GM18498 (cell line): ENCODE measurements at regions not wholly inside any gene's neighbourhood (a gene's known extent, or its start where the extent isn't known, plus 50 kb on each side); places are given as distances from the start of the nearest gene placed in this dataset.
"Not testable (repeated sequence)": the region's sequence is repeated elsewhere in the genome, so short reads cannot be mapped to it uniquely, and the experiment has no call there.

ENCODE experiments used
- ATAC-seq: cut with Tn5 transposase; IDR thresholded peaks from one replicate; pipeline ENCODE4 v1.9.1; 2021; ENCODE audit warnings: mild to moderate bottlenecking, moderate library complexity; ENCODE audit not compliant: unreplicated experiment

DNA sequence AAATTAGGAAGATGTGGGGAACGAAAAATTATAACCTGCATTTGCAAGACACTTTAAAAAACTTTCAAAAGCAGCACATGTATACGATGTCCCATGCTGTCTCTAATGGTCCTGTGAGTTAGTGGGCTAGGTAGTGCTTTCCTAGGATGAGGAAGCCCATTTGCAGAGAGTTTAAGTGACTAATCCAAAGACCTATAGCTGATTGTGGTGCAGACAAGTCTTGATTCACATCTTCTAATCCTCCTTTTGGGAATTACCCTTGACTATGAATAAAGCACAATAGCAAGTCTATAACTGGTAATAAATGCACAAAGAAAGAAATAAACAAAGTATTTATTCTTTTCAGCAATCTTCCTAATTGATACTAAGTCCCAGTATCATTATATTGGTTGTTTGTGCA, 234.6 kb upstream of the FANCL start:
- no peak for ATAC-seq

- ATAC-seq, result no peak
Observed at GRCh38 chr2:58473165-58473564, 232.0 kb upstream of the FANCL start.

DNA sequence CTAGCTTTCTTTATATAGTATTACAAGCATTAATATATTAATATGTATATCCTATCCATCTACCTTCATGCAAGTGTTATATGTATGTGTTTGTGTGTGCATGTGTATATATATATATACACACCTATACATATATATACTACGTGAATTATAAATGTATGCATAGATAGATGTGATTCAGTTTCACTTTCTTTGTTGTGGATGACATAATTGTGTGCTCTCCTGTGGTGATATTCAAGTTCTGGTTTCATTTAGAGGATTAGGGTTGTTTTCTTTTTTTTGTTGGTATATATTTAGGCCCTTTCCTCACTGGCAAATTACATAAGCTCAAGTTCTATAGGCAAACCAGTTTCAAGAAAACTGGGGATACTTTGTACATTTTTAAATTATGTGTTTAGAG, 225.7 kb upstream of the FANCL start:
- peak; percentile 73 for ATAC-seq

DNA sequence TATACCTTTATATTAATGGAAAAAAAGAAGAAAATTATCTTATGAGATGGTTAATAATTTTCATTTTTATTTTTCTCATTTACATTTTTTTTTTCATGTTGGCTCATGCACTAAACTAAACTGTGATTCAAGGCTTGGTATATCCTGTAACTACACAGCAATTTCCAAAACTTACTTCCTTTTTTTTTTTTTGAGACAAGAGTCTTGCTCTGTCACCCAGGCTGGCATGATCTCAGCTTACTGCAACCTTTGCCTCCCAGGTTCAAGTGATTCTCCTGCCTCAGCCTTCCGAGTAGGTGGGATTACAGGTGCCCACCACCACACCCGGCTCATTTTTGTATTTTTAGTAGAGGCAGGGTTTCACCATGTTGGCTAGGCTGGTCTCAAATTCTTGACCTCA, 224.9 kb upstream of the FANCL start:
- not testable (repeated sequence) for ATAC-seq

DNA sequence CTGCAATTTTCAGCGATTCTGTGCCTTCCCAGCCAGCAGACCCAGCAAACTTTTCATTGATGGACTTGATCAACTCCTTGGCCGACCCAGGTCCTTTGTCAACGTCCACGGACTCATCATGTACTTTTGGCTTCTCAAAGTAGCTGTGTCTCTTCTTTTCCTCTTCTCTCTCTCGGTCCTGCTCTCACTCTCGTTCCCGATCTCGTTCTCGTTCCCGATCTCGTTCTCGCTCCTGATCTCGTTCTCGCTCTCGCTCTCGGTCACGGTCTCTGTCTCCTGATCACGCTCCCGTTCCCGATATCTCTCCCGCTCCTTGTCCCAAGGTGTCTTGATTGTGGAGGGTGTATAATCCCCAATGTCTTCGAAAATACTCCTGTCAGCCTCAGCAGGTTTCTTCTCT, 219.5 kb upstream of the FANCL start:
- ATAC-seq, result no peak

DNA sequence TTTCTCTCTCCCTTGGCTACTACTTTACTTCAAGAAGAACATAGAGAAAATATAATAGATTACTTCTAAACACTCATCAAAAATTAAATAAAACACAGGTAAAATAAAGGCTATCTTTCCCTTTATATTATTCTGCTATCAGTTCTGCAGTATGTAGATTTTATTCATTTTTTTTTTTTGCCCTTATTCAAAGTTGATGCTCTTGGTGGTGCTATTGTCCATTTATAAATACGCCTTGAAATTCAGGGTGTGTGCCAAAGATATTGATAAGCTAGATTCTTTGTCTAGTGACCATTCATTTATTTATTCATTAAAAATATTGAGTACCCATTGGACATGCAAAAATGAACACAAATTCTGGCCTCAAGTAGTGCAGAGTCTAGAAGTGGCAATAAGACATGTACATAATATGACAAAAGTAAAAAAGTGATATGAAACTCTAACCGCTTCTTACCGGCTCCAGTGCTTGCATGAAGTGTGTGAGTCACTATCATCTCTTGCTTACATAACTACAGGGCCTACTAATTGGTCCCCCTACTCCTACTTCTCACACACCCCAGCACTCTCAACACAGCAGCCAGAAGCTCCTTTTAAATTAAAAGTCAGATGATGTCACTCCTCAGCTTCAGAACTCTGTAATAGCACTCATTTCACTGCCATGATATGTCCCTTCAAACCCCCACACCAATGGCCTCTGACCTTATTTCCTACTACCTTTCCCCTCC, 208.3 kb upstream of the FANCL start:
- ATAC-seq, result peak; percentile 92

DNA sequence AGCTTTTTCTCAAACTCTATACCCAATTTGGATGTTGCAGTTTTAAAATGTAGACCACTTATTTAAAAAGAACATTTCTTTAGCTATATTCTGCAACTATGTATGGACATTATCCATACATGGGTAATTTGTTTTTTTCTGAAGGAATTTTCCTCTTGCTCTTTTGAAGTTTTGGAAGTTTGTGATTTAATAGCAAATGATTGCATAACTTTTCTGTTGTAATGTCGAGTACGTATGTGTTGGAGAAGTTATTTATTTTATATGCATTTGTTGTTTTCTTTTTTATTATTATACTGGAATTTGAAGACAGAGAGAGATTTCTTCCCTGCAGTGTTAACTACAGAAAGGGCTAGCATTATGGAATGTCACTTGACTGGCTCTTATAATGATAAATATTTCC, 207.7 kb upstream of the FANCL start:
- no peak for ATAC-seq

DNA sequence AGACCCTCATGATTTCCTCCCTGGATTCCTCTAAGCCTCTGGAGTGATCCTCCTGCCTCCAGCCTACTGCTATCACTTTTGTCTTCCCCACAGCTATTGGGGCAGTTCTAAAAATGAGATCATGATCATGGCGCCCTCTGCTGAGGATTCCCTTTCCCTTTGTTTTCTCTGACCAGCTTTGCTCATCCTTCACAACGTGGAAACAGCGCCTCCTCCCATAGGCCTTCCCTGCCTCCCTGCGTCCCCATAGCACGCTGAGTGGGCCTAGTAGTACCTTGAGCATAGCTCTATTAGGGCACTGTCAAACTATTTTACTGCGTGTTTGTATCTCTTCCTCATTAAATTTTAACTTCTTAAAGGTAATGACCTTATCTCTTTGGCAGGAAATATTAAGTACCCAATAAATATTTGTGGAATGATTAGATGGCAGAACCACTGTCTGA, 207.0 kb upstream of the FANCL start:
- ATAC-seq, result peak; percentile 47

DNA sequence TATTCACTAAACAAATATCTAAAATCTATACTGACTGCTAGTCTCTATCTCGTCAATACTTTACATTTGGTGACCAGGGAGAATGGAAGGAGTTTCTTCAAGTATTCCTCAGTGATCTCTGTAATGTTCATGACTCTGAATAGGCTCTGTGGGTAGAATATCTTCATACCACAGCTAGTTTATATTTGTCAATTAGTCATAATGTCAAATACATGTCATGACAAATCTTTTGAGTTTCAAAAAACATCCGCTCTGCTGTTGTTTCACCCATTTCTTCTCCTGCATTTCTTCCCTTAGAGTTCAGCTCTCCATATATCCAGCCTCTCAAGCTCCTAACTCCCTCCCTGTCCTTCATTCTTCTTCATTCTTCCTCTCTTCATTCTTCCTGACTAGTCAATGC, 206.5 kb upstream of the FANCL start:
- ATAC-seq, result no peak

DNA sequence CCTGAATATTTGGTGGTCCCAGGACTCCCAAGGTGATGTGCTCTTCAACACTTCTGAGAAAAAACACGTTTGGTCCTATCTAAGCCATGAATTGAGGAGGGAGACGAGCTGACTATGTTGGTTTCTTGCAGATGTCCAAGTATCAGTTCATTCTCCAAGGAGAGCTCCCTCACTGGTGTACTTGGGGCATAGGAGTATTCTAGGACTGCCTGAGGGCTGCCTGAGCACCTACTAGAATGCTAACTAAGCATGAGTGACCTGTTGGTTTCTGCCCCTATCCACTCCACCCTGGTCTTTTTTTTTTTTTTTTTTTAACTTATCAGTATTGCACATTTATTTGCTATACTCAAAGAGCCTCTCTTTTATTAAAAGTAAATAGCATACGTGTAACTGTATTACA, 200.5 kb upstream of the FANCL start:
- no peak for ATAC-seq

DNA sequence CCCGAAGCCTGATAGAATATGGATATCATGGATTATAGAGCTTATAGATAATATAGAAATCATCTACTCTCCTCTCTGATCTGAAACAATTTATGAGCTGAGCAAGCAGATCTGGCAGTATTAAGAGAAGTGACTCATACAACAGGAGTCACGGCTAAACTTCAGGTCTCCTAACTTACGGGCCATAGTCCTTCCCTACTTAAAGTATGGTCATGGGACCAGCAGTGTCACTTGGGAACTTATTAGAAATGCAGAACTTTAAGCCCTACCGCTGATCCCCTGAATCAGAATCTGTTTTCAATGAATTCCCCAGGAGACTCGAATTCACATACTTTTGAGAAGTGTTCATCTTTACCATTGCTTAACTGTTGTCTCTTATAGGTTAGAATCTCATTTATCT, 195.7 kb upstream of the FANCL start:
- no peak for ATAC-seq

- no peak for ATAC-seq
Observed at GRCh38 chr2:58435246-58435645, 194.1 kb upstream of the FANCL start.

GRCh38 chr2:58434692-58435091, 193.6 kb upstream of the FANCL start:
- no peak for ATAC-seq

- no peak for ATAC-seq
Observed at GRCh38 chr2:58432491-58433170, 191.5 kb upstream of the FANCL start.

DNA sequence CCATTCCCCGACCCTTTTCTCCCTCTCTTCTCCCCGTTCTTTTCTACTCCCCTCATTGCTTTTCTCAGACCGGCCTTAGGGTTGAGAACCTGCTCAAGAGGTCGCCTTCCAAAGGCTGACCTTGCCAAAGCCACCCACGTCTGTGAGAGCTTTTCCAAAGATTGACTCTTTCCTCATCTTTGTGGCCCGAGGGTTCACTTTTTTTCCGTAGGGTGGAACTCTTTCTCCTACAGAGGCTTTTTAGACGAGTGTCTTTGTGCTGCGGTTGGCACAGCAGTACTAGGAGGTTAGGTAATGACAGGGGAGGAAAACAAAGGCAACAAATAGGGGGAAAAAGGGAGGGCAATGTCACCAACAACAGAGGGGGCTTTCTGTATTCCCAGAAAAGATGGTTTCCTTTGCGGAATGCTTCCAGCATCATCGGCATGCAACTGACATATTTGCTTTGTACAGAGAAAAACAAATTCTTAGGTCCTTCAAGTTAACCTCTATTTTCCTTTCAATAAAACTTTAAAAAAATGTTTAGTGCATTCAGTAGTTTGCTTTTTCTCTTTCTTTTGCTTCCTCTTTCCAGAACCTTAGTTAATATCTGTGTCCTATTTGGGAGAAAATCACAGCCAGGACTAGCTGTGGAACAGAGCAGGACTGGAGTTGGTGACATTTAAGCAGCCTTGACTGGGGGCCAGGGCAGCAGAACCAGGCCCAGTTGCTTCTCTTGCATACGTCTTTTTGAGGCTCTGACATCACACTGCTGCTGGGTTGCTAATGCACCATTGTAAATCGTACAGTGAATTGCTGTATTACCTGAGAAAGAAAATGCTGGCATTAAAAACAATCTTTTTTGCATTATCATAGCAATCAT, 188.1 kb upstream of the FANCL start:
- peak; percentile 29 for ATAC-seq

- peak; percentile 65 for ATAC-seq
Observed at GRCh38 chr2:58428096-58429013, 187.2 kb upstream of the FANCL start.

DNA sequence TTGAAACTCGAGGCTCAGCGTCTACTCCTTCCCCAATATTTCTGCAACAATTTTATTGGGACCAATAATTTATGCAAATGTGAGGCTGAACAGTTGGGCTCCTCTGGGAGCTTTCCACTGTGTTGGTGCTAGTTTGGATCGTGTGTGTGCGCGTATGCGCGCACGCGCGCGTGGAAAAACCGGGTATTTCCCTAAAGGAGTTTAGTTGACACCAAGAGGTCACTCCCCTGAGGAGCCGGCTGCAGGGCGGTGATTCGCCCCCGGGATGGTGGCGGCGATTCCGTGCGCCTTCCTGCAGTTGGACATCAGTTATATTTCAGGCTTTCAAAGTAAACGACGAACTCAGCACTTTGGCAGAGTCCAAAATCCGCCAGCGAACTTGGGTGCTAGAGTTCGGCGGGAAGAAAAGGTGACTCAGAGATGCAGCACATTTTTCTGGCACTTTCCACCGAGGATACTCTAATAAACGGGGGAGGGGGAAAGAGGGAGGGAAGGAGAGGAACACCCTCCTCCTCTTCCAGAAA, 186.5 kb upstream of the FANCL start:
- ATAC-seq, result peak; percentile 23

GRCh38 chr2:58425368-58425767, 184.2 kb upstream of the FANCL start:
- ATAC-seq, result no peak

DNA sequence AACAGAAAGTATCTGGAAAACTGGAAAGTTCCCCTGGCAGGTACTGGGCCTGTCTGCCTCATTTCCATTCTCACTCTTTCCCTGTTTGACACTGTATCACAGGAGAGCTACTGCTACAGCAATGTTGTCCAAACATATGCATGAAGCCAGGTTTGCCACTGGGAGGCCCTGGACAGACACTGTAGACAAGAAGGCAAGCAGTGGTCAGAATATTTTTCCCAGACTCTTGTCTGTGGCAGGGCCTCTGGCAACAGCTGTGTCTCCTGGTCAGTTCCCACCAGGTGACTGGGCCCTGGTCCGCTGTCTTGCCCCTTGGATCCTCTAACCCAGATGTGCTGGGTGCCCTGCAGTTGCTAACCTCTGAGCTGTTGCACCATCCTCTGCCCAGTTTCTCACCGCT, 178.9 kb upstream of the FANCL start:
- ATAC-seq, result no peak

DNA sequence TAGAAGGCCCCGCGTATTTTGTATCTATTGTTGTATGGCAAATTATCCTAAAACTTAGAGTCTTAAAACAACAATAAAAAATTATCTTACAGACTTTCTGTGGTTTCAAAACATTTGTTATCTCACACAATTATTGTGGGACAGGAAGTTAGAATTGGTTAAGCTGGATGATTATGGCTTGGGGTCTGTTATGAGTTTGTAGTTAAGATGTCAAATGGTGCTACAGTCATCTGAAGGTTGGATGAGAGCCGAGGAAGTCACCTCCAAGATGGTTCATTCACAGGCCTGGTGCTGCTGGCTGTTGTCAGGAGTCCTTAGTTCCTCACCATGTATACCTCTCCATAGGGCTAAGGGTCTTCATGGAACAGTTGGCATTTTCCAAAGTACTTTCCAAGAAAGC, 175.6 kb upstream of the FANCL start:
- ATAC-seq, result no peak
